Osteocyte (in vitro differentiated cells): ENCODE measurements at regions not wholly inside any gene's neighbourhood (a gene's known extent, or its start where the extent isn't known, plus 50 kb on each side); places are given as distances from the start of the nearest gene placed in this dataset.

Experiments
- DNase-seq: peaks from one replicate; pipeline ENCODE4 v3.0.0; 2021; ENCODE audit warnings: mixed read lengths; ENCODE audit not compliant: unreplicated experiment; ENCODE audit errors: extremely low spot score
- H3K27ac Mint-ChIP-seq: one replicate; pipeline ENCODE4 v1.8.0; 2021; ENCODE audit warnings: mild to moderate bottlenecking, mixed read lengths; ENCODE audit not compliant: unreplicated experiment
- H3K27me3 Mint-ChIP-seq: one replicate; pipeline ENCODE4 v1.8.0; 2021; ENCODE audit warnings: mixed read lengths; ENCODE audit not compliant: unreplicated experiment
- H3K36me3 Mint-ChIP-seq: one replicate; pipeline ENCODE4 v1.8.0; 2021; ENCODE audit warnings: mixed read lengths; ENCODE audit not compliant: unreplicated experiment
- H3K4me1 Mint-ChIP-seq: one replicate; pipeline ENCODE4 v1.8.0; 2021; ENCODE audit warnings: mixed read lengths; ENCODE audit not compliant: unreplicated experiment
- H3K4me3 Mint-ChIP-seq: one replicate; pipeline ENCODE4 v1.8.0; 2021; ENCODE audit warnings: mild to moderate bottlenecking, moderate library complexity, mixed read lengths; ENCODE audit not compliant: unreplicated experiment
- H3K9me3 Mint-ChIP-seq: one replicate; pipeline ENCODE4 v1.8.0; 2021; ENCODE audit warnings: mixed read lengths; ENCODE audit not compliant: unreplicated experiment
- CTCF ChIP-seq: fragments of 200-600 bp; sonication (generic); IDR thresholded peaks from 2 replicates; pipeline ENCODE4 v1.5.0; 2021; ENCODE audit warnings: antibody characterized with exemption, mild to moderate bottlenecking, moderate library complexity

GRCh38 chr12:91913124-91913523 lies 232.5 kb downstream of the BTG1 start:
- H3K4me3 Mint-ChIP-seq: no peak overlapping the region
- H3K4me1 Mint-ChIP-seq: peaks cover 4% of the 10 kb centered on the region
- no peaks in the 10 kb centered on the region for H3K27me3 Mint-ChIP-seq
- H3K36me3 Mint-ChIP-seq: no peaks in the 10 kb centered on the region
- DNase-seq: no peak
- TF ChIP-seq CTCF: no peak
- H3K27ac Mint-ChIP-seq: no peak overlapping the region
- no peaks in the 10 kb centered on the region for H3K9me3 Mint-ChIP-seq

GRCh38 chr12:91912178-91912577 lies 233.5 kb downstream of the BTG1 start:
- Mint-ChIP-seq H3K36me3 (no peaks in the 10 kb centered on the region), H3K9me3 (no peaks in the 10 kb centered on the region)
- no peak for TF ChIP-seq CTCF

DNA sequence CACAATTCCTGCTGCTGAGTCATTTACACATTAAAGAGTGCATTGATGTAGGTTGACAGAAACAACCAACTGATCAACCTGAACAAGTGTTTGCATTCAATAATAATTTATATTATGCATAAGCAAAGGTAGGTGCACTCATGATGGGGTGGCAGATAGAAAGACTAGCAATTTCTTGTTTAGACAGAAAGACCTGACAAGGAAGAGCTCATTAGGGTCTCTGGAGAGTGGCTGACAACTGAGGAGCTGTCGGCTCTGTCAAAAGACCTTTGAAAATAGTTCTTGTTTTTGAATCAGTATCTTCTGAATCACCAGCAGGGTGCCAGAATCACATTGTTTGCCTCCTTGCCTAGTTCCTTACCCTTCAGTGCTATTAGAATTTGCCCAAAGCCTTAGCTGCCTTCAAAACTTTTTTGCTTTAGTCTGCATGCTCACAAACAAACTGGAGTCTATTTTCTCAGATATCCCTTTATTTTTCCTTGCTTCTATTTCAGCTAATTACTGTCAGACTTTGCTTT lies 234.7 kb downstream of the BTG1 start:
- Mint-ChIP-seq H3K27ac (no peak overlapping the region), H3K9me3 (no peaks in the 10 kb centered on the region)

More at GRCh38 chr12:91912178-91912577, 233.5 kb downstream of the BTG1 start:
- no peak for DNase-seq
- Mint-ChIP-seq H3K27ac (no peak overlapping the region), H3K4me1 (peaks cover 4% of the 10 kb centered on the region), H3K4me3 (no peak overlapping the region), H3K27me3 (no peaks in the 10 kb centered on the region)

GRCh38 chr12:91902860-91903683 lies 242.6 kb downstream of the BTG1 start:
- H3K9me3 Mint-ChIP-seq: peaks cover 13% of the 10 kb centered on the region
- H3K36me3 Mint-ChIP-seq: no peaks in the 10 kb centered on the region
- H3K4me3 Mint-ChIP-seq: no peak overlapping the region
- DNase-seq: no peak
- no peaks in the 10 kb centered on the region for H3K27me3 Mint-ChIP-seq
- TF ChIP-seq CTCF: no peak
- no peak overlapping the region for H3K27ac Mint-ChIP-seq
- no peaks in the 10 kb centered on the region for H3K4me1 Mint-ChIP-seq

More for the DNA sequence above, 234.7 kb downstream of the BTG1 start:
- no peak for DNase-seq
- Mint-ChIP-seq H3K27me3 (no peaks in the 10 kb centered on the region), H3K4me1 (peaks cover 4% of the 10 kb centered on the region), H3K36me3 (no peaks in the 10 kb centered on the region), H3K4me3 (no peak overlapping the region)
- no peak for TF ChIP-seq CTCF

- no peak for TF ChIP-seq CTCF
- H3K27ac Mint-ChIP-seq: no peak overlapping the region
- H3K4me3 Mint-ChIP-seq: no peak overlapping the region
- H3K36me3 Mint-ChIP-seq: no peaks in the 10 kb centered on the region
- H3K9me3 Mint-ChIP-seq: peaks cover 13% of the 10 kb centered on the region
- no peak for DNase-seq
- no peaks in the 10 kb centered on the region for H3K4me1 Mint-ChIP-seq
- no peaks in the 10 kb centered on the region for H3K27me3 Mint-ChIP-seq
Observed at GRCh38 chr12:91901381-91902074, 244.1 kb downstream of the BTG1 start.
